Karpas-422 (cell line): ENCODE measurements at regions not wholly inside any gene's neighbourhood (a gene's known extent, or its start where the extent isn't known, plus 50 kb on each side); places are given as distances from the start of the nearest gene placed in this dataset.

Experiments used
- DNase-seq: peaks from one replicate; pipeline ENCODE4 v3.0.0-alpha.2; 2015
- H2AFZ ChIP-seq: fragments of 200-600 bp; sonication (generic); 2 replicates; pipeline ENCODE4 v1.6.1; 2014; ENCODE audit warnings: antibody characterized with exemption, low read length, mixed read lengths
- H3K27ac ChIP-seq: fragments of 200-600 bp; sonication (generic); 2 replicates; pipeline ENCODE4 v1.5.1; 2014; ENCODE audit warnings: mild to moderate bottlenecking, low read length, moderate library complexity
- H3K27me3 ChIP-seq: fragments of 200-600 bp; sonication (generic); 2 replicates; pipeline ENCODE4 v1.6.1; 2014; ENCODE audit warnings: low read length, mixed read lengths
- H3K36me3 ChIP-seq: fragments of 200-600 bp; sonication (generic); 2 replicates; pipeline ENCODE4 v1.6.1; 2014; ENCODE audit warnings: low read length, mixed read lengths; ENCODE audit not compliant: insufficient read depth
- H3K4me1 ChIP-seq: fragments of 200-600 bp; sonication (generic); 2 replicates; pipeline ENCODE4 v1.6.1; 2014; ENCODE audit warnings: mild to moderate bottlenecking, low read length, mixed read lengths
- H3K4me2 ChIP-seq: fragments of 200-600 bp; sonication (generic); 2 replicates; pipeline ENCODE4 v1.6.1; 2014; ENCODE audit warnings: low read length, low read depth, mild to moderate bottlenecking; ENCODE audit not compliant: poor library complexity, severe bottlenecking
- H3K4me3 ChIP-seq: fragments of 200-600 bp; sonication (generic); 2 replicates; pipeline ENCODE4 v1.5.1; 2014; ENCODE audit warnings: mild to moderate bottlenecking, antibody characterized with exemption, low read length, mixed read lengths
- H3K79me2 ChIP-seq: fragments of 200-600 bp; sonication (generic); 2 replicates; pipeline ENCODE4 v1.6.1; 2014; ENCODE audit warnings: mild to moderate bottlenecking, low read length, mixed read lengths
- H3K9ac ChIP-seq: fragments of 200-600 bp; sonication (generic); 2 replicates; pipeline ENCODE4 v1.6.0; 2014; ENCODE audit warnings: low read length
- H3K9me2 ChIP-seq: fragments of 200-600 bp; sonication (generic), shearing (Covaris generic); replicated peaks from 2 replicates; pipeline ENCODE4 v1.6.0; 2014; ENCODE audit warnings: mild to moderate bottlenecking, low read length, moderate library complexity; ENCODE audit not compliant: insufficient read depth
- H3K9me3 ChIP-seq: fragments of 300-700, 200-600 bp; sonication (generic); 2 replicates; pipeline ENCODE4 v1.6.1; 2014; ENCODE audit warnings: low read length, mixed read lengths
- H4K20me1 ChIP-seq: fragments of 200-600 bp; sonication (generic); 2 replicates; pipeline ENCODE4 v1.6.1; 2014; ENCODE audit warnings: mild to moderate bottlenecking, antibody characterized with exemption, low read length, low read depth; ENCODE audit not compliant: insufficient read depth

DNA sequence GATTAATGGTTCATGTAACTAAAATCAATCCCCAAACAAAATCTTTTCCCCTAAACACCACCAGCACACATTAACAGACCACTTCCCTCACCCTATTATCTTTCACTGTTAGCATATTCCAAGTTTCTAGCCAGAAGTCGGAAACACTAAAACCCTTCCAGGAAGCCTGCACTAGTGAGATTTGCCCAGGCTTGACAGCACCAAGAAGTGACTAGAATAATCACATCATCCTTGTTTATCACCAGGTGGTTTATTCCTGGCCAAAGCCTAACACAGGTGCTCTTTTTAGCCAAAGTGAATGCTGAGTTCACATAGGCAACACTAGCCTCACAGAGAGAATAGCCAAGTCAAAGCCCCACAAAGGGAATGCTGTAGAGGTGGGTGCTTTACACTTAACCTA, 221.2 kb upstream of the HNRNPA3 start:
- Histone ChIP-seq H3K79me2 (no peaks in the 10 kb centered on the region), H3K4me1 (no peaks in the 10 kb centered on the region), H2AFZ (no peak overlapping the region), H4K20me1 (no peaks in the 10 kb centered on the region), H3K36me3 (no peaks in the 10 kb centered on the region), H3K9me3 (no peaks in the 10 kb centered on the region), H3K27me3 (0 out of 2 replicates have a peak, but pooled peaks cover 2% of the 10 kb centered on the region), H3K9me2 (no peaks in the 10 kb centered on the region), H3K4me3 (no peak overlapping the region), H3K27ac (no peak overlapping the region), H3K9ac (no peak overlapping the region), H3K4me2 (no peak overlapping the region)
- DNase-seq = no peak

DNA sequence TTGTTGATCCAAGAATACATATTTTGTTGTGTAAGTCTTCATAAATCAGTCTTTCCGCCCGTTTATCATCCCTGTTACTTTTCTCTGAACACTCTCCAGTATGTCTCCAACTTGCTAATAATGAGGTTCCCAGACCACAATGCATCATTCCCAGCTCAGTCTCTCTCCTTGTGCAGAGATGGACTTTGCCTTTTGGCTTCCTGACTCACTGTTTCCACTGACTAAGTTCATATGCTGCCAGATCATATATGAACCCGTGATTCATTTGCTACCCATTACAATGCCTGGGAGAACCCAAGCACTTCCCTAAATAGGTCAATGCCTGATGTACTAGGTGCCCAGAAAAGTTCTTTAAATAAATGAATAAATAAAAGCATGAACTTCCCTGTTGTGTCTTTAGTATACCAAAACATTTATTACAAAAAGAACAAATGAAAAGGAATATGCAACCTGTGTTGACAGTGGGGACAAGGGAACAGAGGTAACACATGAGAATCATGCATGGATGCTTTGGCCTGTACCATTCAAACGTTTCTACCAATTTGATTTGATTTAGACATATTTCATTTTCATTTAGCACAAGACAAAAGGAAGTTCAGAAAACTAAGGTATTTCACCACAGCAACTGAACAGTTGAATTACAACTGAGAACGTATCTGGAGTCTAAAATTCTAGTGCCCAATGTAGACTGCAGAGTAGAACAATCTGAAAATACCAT, 215.4 kb upstream of the HNRNPA3 start:
- Histone ChIP-seq H3K9ac (no peak overlapping the region), H3K9me2 (no peaks in the 10 kb centered on the region), H4K20me1 (no peaks in the 10 kb centered on the region), H3K4me3 (no peak overlapping the region), H2AFZ (peak overlapping the region; percentile 52; the same call in 1 of the 2 replicates), H3K36me3 (no peaks in the 10 kb centered on the region), H3K27me3 (no peaks in the 10 kb centered on the region), H3K9me3 (no peaks in the 10 kb centered on the region), H3K4me2 (no peak overlapping the region), H3K27ac (no peak overlapping the region), H3K4me1 (no peaks in the 10 kb centered on the region), H3K79me2 (no peaks in the 10 kb centered on the region)
- DNase-seq = no peak

DNA sequence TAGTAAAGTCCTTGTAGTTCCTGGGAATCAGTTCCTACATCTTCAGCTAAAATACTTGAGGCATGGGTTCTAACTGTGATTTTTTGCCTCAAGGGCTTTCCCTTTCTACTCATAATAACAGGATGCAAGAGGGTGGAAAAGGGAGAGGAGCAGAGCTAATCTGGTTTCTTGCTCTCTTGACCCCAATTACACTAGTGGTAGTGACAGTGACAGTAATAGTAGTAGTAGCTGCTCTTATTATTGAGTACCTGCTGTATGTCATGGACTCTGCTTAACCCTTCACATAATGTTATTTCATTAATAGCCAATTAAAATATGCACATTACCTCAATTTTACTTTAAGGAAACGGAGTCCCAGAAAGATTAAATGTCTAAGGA, 214.8 kb upstream of the HNRNPA3 start:
- Histone ChIP-seq H3K9me2 (no peaks in the 10 kb centered on the region), H3K27ac (no peak overlapping the region), H2AFZ (peak overlapping the region; percentile 52; the same call in 1 of the 2 replicates), H4K20me1 (no peaks in the 10 kb centered on the region), H3K27me3 (no peaks in the 10 kb centered on the region), H3K4me3 (no peak overlapping the region), H3K9ac (no peak overlapping the region), H3K79me2 (no peaks in the 10 kb centered on the region), H3K4me2 (no peak overlapping the region), H3K9me3 (no peaks in the 10 kb centered on the region), H3K4me1 (no peaks in the 10 kb centered on the region), H3K36me3 (no peaks in the 10 kb centered on the region)
- DNase-seq = no peak

DNA sequence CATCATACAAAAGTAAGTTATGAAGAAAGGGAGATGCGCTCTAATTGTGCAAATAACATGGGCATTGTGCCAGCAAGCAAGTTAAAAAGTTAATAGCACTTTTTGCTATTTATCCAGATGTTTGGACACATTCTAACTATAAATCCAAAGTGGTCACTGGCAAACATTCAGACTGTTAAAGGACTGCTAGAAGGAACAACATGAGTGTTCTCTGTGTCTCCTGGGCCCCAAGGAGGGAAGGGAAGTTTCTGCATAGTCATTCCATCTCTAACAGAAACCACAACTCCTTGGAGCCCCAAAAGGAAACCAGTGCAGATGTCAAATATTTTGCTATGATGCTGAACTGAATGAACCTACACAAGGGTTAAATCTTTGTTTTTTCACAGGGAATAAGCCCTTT, 213.3 kb upstream of the HNRNPA3 start:
- Histone ChIP-seq H3K27me3 (no peaks in the 10 kb centered on the region), H3K9me2 (no peaks in the 10 kb centered on the region), H3K9me3 (no peaks in the 10 kb centered on the region), H3K36me3 (no peaks in the 10 kb centered on the region), H3K4me1 (no peaks in the 10 kb centered on the region), H3K79me2 (no peaks in the 10 kb centered on the region), H3K9ac (no peak overlapping the region), H3K27ac (no peak overlapping the region), H3K4me2 (no peak overlapping the region), H4K20me1 (no peaks in the 10 kb centered on the region), H2AFZ (no peak overlapping the region), H3K4me3 (no peak overlapping the region)
- no peak for DNase-seq

DNA sequence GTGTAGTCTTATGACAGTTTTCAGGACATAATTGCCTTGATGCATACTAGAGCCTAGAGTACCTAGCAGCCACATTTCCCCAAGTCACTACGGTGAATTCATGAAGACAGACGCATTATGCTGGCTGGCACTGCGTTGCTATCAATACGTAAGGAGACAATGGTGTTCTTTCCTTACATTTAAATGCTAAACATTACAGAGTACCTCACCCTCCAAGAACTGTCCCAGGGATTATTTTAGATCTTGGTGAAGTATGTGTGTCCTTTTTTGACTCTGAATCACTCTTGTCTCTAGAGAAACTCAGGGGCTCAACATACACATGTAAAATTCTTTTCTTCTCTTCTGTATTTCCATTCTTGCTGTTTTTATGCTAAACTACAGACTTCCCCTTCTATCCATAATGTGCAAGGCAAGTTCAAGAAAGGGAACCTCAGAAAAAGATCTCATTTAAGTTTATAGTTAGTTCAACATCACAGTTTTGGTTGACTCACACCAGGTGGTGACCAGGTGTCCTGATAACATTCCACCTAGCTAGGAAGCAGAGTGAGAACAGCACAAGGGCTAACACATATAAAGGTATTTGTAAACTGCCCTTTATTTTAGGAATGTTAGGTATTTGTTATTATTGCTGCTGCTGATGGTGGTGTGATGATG, 212.4 kb upstream of the HNRNPA3 start:
- no peaks in the 10 kb centered on the region for H3K79me2 ChIP-seq
- H3K36me3 ChIP-seq = no peaks in the 10 kb centered on the region
- H3K27me3 ChIP-seq = no peaks in the 10 kb centered on the region
- H3K4me1 ChIP-seq = no peaks in the 10 kb centered on the region
- no peaks in the 10 kb centered on the region for H3K9me3 ChIP-seq
- DNase-seq = no peak
- no peak overlapping the region for H3K4me3 ChIP-seq
- H3K4me2 ChIP-seq = no peak overlapping the region
- no peak overlapping the region for H3K27ac ChIP-seq
- H4K20me1 ChIP-seq = no peaks in the 10 kb centered on the region
- no peak overlapping the region for H2AFZ ChIP-seq
- H3K9me2 ChIP-seq = no peaks in the 10 kb centered on the region
- no peak overlapping the region for H3K9ac ChIP-seq

DNA sequence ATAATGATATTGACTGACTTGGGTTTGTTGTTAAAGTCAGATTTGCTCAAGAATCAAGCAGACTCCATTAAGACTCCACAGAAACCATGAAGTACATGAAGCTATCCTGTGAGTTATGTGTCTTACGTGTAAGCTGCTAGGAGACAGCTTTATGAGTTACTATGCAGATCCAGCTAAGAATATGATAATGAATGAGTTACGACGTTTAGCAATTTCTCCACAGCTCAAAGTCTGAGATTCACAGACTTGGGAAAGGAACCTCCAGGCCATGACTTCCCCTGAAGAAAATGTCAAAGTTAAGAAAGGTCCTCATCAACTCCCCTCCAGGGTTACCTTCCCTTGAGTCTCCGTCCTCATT, 211.9 kb upstream of the HNRNPA3 start:
- H3K9me3 ChIP-seq = no peaks in the 10 kb centered on the region
- H3K27ac ChIP-seq = no peak overlapping the region
- no peaks in the 10 kb centered on the region for H3K36me3 ChIP-seq
- H3K4me3 ChIP-seq = no peak overlapping the region
- H2AFZ ChIP-seq = no peak overlapping the region
- no peaks in the 10 kb centered on the region for H3K9me2 ChIP-seq
- no peaks in the 10 kb centered on the region for H3K4me1 ChIP-seq
- H3K79me2 ChIP-seq = no peaks in the 10 kb centered on the region
- H3K4me2 ChIP-seq = no peak overlapping the region
- no peaks in the 10 kb centered on the region for H4K20me1 ChIP-seq
- H3K9ac ChIP-seq = no peak overlapping the region
- DNase-seq = no peak
- no peaks in the 10 kb centered on the region for H3K27me3 ChIP-seq

DNA sequence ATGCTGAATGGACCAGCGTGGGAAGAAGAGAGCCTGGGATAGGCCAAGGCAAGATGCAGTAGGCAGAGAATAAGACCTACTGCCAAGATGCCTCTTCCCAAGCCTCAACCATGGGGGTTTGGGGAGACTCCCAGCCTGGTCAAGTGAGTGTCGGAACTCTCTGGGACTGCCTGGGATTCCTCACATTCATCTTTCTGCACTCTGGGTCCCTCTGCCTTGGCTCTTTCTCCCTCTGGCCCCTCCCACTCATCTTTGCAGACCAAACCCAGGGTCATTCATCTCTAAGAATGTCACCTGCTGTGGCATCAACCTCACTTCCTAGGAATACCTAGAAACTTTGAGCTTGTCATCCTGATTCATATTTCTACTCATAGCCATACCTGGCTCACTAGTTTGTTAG, 211.3 kb upstream of the HNRNPA3 start:
- H3K79me2 ChIP-seq = no peaks in the 10 kb centered on the region
- no peaks in the 10 kb centered on the region for H3K4me1 ChIP-seq
- no peak overlapping the region for H3K27ac ChIP-seq
- no peaks in the 10 kb centered on the region for H3K27me3 ChIP-seq
- H3K36me3 ChIP-seq = no peaks in the 10 kb centered on the region
- no peak for DNase-seq
- no peak overlapping the region for H2AFZ ChIP-seq
- no peaks in the 10 kb centered on the region for H3K9me2 ChIP-seq
- H3K4me3 ChIP-seq = no peak overlapping the region
- H3K4me2 ChIP-seq = no peak overlapping the region
- no peaks in the 10 kb centered on the region for H3K9me3 ChIP-seq
- H4K20me1 ChIP-seq = no peaks in the 10 kb centered on the region
- H3K9ac ChIP-seq = no peak overlapping the region

DNA sequence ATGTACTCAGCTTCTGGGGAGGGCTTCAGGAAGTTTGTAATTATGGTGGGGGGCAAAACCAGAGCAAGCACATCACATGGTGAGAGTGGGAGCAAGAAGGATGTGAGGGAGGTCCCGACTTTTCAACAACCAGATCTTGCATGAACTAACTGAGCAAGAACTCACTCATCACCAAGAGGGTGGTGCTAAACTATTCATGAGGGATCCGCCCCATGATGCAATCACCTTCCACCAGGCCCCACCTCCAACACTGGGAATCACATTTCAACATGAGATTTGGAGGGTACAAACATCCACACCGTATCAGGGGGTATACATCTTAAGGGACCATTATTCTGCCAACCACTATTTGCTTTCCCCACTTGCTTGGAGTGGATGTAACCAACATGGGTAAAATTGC, 209.6 kb upstream of the HNRNPA3 start:
- H3K79me2 ChIP-seq = no peaks in the 10 kb centered on the region
- H3K27me3 ChIP-seq = no peaks in the 10 kb centered on the region
- no peaks in the 10 kb centered on the region for H4K20me1 ChIP-seq
- H3K9me2 ChIP-seq = no peaks in the 10 kb centered on the region
- no peak overlapping the region for H3K4me3 ChIP-seq
- no peaks in the 10 kb centered on the region for H3K36me3 ChIP-seq
- H3K9ac ChIP-seq = no peak overlapping the region
- no peaks in the 10 kb centered on the region for H3K9me3 ChIP-seq
- DNase-seq = no peak
- H3K4me1 ChIP-seq = no peaks in the 10 kb centered on the region
- no peak overlapping the region for H3K27ac ChIP-seq
- no peak overlapping the region for H2AFZ ChIP-seq
- no peak overlapping the region for H3K4me2 ChIP-seq
